H9 (cell line): ENCODE measurements at regions not wholly inside any gene's neighbourhood (a gene's known extent, or its start where the extent isn't known, plus 50 kb on each side); places are given as distances from the start of the nearest gene placed in this dataset.
A peak's percentile ranks its signal among the peaks of the same experiment; 100 is the strongest.

Experiments
- DNase-seq: peaks from one replicate; pipeline ENCODE4 v3.0.0-alpha.2; 2017
- H2AFZ ChIP-seq: one replicate; pipeline ENCODE4 v1.6.1; 2013; ENCODE audit warnings: mild to moderate bottlenecking, low read length, control low read depth, moderate library complexity
- H2AK5ac ChIP-seq: 2 replicates; pipeline ENCODE4 v1.6.1; 2013; ENCODE audit warnings: low read length, control low read depth, mixed read lengths; ENCODE audit not compliant: insufficient read length
- H2BK120ac ChIP-seq: one replicate; pipeline ENCODE4 v1.6.1; 2013; ENCODE audit warnings: low read depth, mild to moderate bottlenecking, low read length, control low read depth, inconsistent platforms; ENCODE audit not compliant: poor library complexity, severe bottlenecking
- H2BK12ac ChIP-seq: 2 replicates; pipeline ENCODE4 v1.6.1; 2013; ENCODE audit warnings: low read length, control low read depth, mixed read lengths, low read depth; ENCODE audit not compliant: insufficient read length
- H2BK15ac ChIP-seq: 2 replicates; pipeline ENCODE4 v1.6.1; 2013; ENCODE audit warnings: low read depth, low read length, control low read depth
- H2BK20ac ChIP-seq: one replicate; pipeline ENCODE4 v1.6.1; 2013; ENCODE audit warnings: low read depth, mild to moderate bottlenecking, low read length, control low read depth, inconsistent platforms; ENCODE audit not compliant: poor library complexity, severe bottlenecking
- H2BK5ac ChIP-seq: 2 replicates; pipeline ENCODE4 v1.6.1; 2013; ENCODE audit warnings: low read length, control low read depth, mixed read lengths; ENCODE audit not compliant: insufficient read length
- H3K14ac ChIP-seq: 2 replicates; pipeline ENCODE4 v1.6.1; 2013; ENCODE audit warnings: low read length, control low read depth; ENCODE audit not compliant: insufficient read depth
- H3K18ac ChIP-seq: 2 replicates; pipeline ENCODE4 v1.6.1; 2013; ENCODE audit warnings: low read depth, mild to moderate bottlenecking, mixed read lengths, low read length, control low read depth; ENCODE audit not compliant: insufficient read length
- H3K23ac ChIP-seq: 2 replicates; pipeline ENCODE4 v1.6.1; 2013; ENCODE audit warnings: low read length, control low read depth, mixed read lengths, low read depth; ENCODE audit not compliant: insufficient read length
- H3K23me2 ChIP-seq: 2 replicates; pipeline ENCODE4 v1.6.1; 2013; ENCODE audit warnings: low read depth, mild to moderate bottlenecking, mixed read lengths, low read length, control low read depth; ENCODE audit not compliant: insufficient read length, poor library complexity, severe bottlenecking
- H3K27ac ChIP-seq: 2 replicates; pipeline ENCODE4 v1.5.1; 2013; ENCODE audit warnings: low read length, control low read depth, mixed read lengths, low read depth; ENCODE audit not compliant: insufficient read length
- H3K27me3 ChIP-seq: 2 replicates; pipeline ENCODE4 v1.6.1; 2013; ENCODE audit warnings: low read length, control low read depth, inconsistent platforms; ENCODE audit not compliant: insufficient read depth
- H3K4ac ChIP-seq: 2 replicates; pipeline ENCODE4 v1.6.1; 2013; ENCODE audit warnings: low read depth, mild to moderate bottlenecking, control low read depth, inconsistent platforms, low read length, moderate library complexity
- H3K4me1 ChIP-seq: 2 replicates; pipeline ENCODE4 v1.6.1; 2013; ENCODE audit warnings: low read length, control low read depth, inconsistent platforms; ENCODE audit not compliant: insufficient read depth
- H3K4me2 ChIP-seq: 2 replicates; pipeline ENCODE4 v1.6.1; 2013; ENCODE audit warnings: low read length, control low read depth, mixed read lengths; ENCODE audit not compliant: insufficient read length, insufficient read depth
- H3K56ac ChIP-seq: 2 replicates; pipeline ENCODE4 v1.6.1; 2013; ENCODE audit warnings: low read depth, mild to moderate bottlenecking, mixed read lengths, low read length, control low read depth; ENCODE audit not compliant: insufficient read length
- H3K79me1 ChIP-seq: 2 replicates; pipeline ENCODE4 v1.6.1; 2013; ENCODE audit warnings: low read depth, mild to moderate bottlenecking, moderate library complexity, low read length, control low read depth, inconsistent platforms; ENCODE audit not compliant: insufficient read depth, poor library complexity, severe bottlenecking
- H3K79me2 ChIP-seq: 2 replicates; pipeline ENCODE4 v1.6.1; 2013; ENCODE audit warnings: low read length, control low read depth, inconsistent platforms; ENCODE audit not compliant: insufficient read depth
- H3K9ac ChIP-seq: 2 replicates; pipeline ENCODE4 v1.6.1; 2013; ENCODE audit warnings: low read length, control low read depth, mixed read lengths; ENCODE audit not compliant: insufficient read length; ENCODE audit errors: extremely low read depth
- H3K9me3 ChIP-seq: one replicate; pipeline ENCODE4 v1.6.1; 2013; ENCODE audit warnings: low read depth, low read length, inconsistent platforms; ENCODE audit not compliant: control insufficient read depth
- H3T11ph ChIP-seq: one replicate; pipeline ENCODE4 v1.6.1; 2013; ENCODE audit warnings: mild to moderate bottlenecking, low read length, control low read depth, inconsistent platforms
- H4K20me1 ChIP-seq: one replicate; pipeline ENCODE4 v1.6.1; 2013; ENCODE audit not compliant: control insufficient read depth, insufficient read length, insufficient read depth
- H4K5ac ChIP-seq: 2 replicates; pipeline ENCODE4 v1.6.1; 2013; ENCODE audit warnings: low read depth, mild to moderate bottlenecking, mixed read lengths, low read length, control low read depth; ENCODE audit not compliant: insufficient read length
- H4K8ac ChIP-seq: replicated peaks from 2 replicates; pipeline ENCODE4 v1.6.1; 2013; ENCODE audit warnings: low read length, control low read depth, mixed read lengths, low read depth; ENCODE audit not compliant: insufficient read length
- H4K91ac ChIP-seq: 2 replicates; pipeline ENCODE4 v1.6.1; 2013; ENCODE audit warnings: low read depth, mild to moderate bottlenecking, moderate library complexity, mixed read lengths, low read length, control low read depth; ENCODE audit not compliant: insufficient read length
- H3K27ac Mint-ChIP-seq, 3 experiments: 2 replicates in 2 of 3; 3 replicates in 1 of 3; pipeline ENCODE4 v1.8.0; 2020 to 2021; ENCODE audit warnings: mixed read lengths in 3 of 3, mild to moderate bottlenecking in 1 of 3, moderate library complexity in 1 of 3
- H3K27me3 Mint-ChIP-seq: 2 replicates; pipeline ENCODE4 v1.8.0; 2021; ENCODE audit warnings: low read depth, mild to moderate bottlenecking, moderate library complexity, mixed read lengths
- H3K36me3 Mint-ChIP-seq, 3 experiments: 2 replicates in 2 of 3; 3 replicates in 1 of 3; pipeline ENCODE4 v1.8.0; 2020 to 2021; ENCODE audit warnings: low read depth in 3 of 3, mixed read lengths in 3 of 3; ENCODE audit not compliant: insufficient read depth in 1 of 3
- H3K4me1 Mint-ChIP-seq, 2 experiments: 2 replicates each; pipeline ENCODE4 v1.8.0; 2020; ENCODE audit warnings: mixed read lengths in 2 of 2
- H3K4me3 Mint-ChIP-seq, 2 experiments: 2 replicates in 1 of 2; 3 replicates in 1 of 2; pipeline ENCODE4 v1.8.0; 2020 to 2021; ENCODE audit warnings: mild to moderate bottlenecking in 2 of 2, mixed read lengths in 2 of 2, moderate library complexity in 1 of 2
- H3K9me3 Mint-ChIP-seq, 2 experiments: 2 replicates in 1 of 2; 3 replicates in 1 of 2; pipeline ENCODE4 v1.8.0; 2020; ENCODE audit warnings: mild to moderate bottlenecking in 2 of 2, mixed read lengths in 2 of 2, moderate library complexity in 1 of 2
- WGBS: extraction: QIAGEN DNeasy Blood & Tissue Kit; methylation state at CpG from one replicate; pipeline ENCODE4 v1.1.7; 2013; ENCODE audit warnings: missing lambda C conversion rate, low lambda C conversion rate, mixed read lengths; ENCODE audit not compliant: insufficient read length; ENCODE audit errors: extremely low coverage; 5-methylcytosine and 5-hydroxymethylcytosine counted together
- TF ChIP-seq, protein P1 (sequence below): fragments of 200-600 bp; sonication (generic); conservative IDR thresholded peaks from 3 replicates; pipeline ENCODE4 v1.8.0; 2021; ENCODE audit warnings: antibody characterized with exemption, mild to moderate bottlenecking

DNA sequence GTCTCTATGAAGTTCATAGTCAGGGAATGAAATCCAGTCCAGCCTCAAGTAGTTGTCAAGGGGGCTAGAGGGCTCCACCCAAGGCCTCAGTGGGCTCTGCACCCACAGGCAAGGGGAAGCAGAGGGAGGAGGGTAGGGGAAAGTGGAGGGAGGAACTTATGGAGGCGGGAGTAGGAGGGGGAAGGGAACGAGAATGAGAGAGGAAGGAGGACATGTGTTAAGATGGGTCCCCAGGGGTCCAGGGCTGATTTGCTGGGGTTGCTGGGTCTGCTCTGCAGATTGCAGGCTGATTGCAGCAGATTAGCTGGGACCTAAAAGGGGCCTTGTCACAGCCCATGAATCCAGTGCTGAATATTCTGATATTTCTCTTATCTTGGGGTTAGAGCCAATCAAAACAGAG, 166.9 kb upstream of the IL12B start:
- H2BK20ac ChIP-seq = no peak overlapping the region
- no peak overlapping the region for H3K18ac ChIP-seq
- H3K27me3 ChIP-seq = no peaks in the 10 kb centered on the region
- no peak overlapping the region for H3K27ac Mint-ChIP-seq
- H3K4me1 Mint-ChIP-seq = peaks cover 6 to 9% of the 10 kb centered on the region in 2 experiments; a peak in 3 of 4 replicates
- no peak overlapping the region for H3K4me3 Mint-ChIP-seq
- H3K4ac ChIP-seq = no peak overlapping the region
- no peaks in the 10 kb centered on the region for H3K4me1 ChIP-seq
- H3K56ac ChIP-seq = no peak overlapping the region
- H2AK5ac ChIP-seq = no peak overlapping the region
- no peaks in the 10 kb centered on the region for H3K79me2 ChIP-seq
- H3K14ac ChIP-seq = peak overlapping the region; percentile 40; the same call in 1 of the 2 replicates
- no peaks in the 10 kb centered on the region for H3K36me3 Mint-ChIP-seq
- no peak overlapping the region for H4K91ac ChIP-seq
- H3K23me2 ChIP-seq = no peaks in the 10 kb centered on the region
- no peak overlapping the region for H2AFZ ChIP-seq
- no peak overlapping the region for H3K4me2 ChIP-seq
- no peak overlapping the region for H4K8ac ChIP-seq
- H3K27ac ChIP-seq = no peak overlapping the region
- H3K9me3 ChIP-seq = no peaks in the 10 kb centered on the region
- no peak for DNase-seq
- H3K23ac ChIP-seq = no peak overlapping the region
- H4K5ac ChIP-seq = no peak overlapping the region
- no peak overlapping the region for H3K9ac ChIP-seq
- no peak overlapping the region for H2BK120ac ChIP-seq
- H2BK5ac ChIP-seq = no peak overlapping the region
- WGBS = no CpG with 5 or more reads among the region's 2 CpGs
- H3K9me3 Mint-ChIP-seq = peaks cover 2 to 4% of the 10 kb centered on the region in 2 experiments; a peak in 4 of 5 replicates
- H4K20me1 ChIP-seq = no peaks in the 10 kb centered on the region
- no peaks in the 10 kb centered on the region; the same call in 1 of the 2 replicates for H3K27me3 Mint-ChIP-seq
- TF ChIP-seq, protein P1, sequence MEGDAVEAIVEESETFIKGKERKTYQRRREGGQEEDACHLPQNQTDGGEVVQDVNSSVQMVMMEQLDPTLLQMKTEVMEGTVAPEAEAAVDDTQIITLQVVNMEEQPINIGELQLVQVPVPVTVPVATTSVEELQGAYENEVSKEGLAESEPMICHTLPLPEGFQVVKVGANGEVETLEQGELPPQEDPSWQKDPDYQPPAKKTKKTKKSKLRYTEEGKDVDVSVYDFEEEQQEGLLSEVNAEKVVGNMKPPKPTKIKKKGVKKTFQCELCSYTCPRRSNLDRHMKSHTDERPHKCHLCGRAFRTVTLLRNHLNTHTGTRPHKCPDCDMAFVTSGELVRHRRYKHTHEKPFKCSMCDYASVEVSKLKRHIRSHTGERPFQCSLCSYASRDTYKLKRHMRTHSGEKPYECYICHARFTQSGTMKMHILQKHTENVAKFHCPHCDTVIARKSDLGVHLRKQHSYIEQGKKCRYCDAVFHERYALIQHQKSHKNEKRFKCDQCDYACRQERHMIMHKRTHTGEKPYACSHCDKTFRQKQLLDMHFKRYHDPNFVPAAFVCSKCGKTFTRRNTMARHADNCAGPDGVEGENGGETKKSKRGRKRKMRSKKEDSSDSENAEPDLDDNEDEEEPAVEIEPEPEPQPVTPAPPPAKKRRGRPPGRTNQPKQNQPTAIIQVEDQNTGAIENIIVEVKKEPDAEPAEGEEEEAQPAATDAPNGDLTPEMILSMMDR = no peak
- no peak overlapping the region for H3T11ph ChIP-seq
- no peaks in the 10 kb centered on the region for H3K79me1 ChIP-seq
- H2BK15ac ChIP-seq = 0 out of 2 replicates have a peak overlapping the region, but pooled peaks have one; percentile 76
- no peak overlapping the region for H2BK12ac ChIP-seq
